Epithelial cell of proximal tubule (primary cell): ENCODE measurements at regions not wholly inside any gene's neighbourhood (a gene's known extent, or its start where the extent isn't known, plus 50 kb on each side); places are given as distances from the start of the nearest gene placed in this dataset.

Source experiments
- DNase-seq: peaks from one replicate; pipeline ENCODE4 v3.0.0-alpha.2; 2011; ENCODE audit warnings: low read depth
- H3K4me3 ChIP-seq: 2 replicates; pipeline ENCODE4 v1.5.1; 2011; ENCODE audit warnings: low read depth, mild to moderate bottlenecking, low read length
- CTCF ChIP-seq: conservative IDR thresholded peaks from 2 replicates; pipeline ENCODE4 v1.5.1; 2012; ENCODE audit warnings: low read depth, mild to moderate bottlenecking, low read length

GRCh38 chr17:77858291-77859034 is 100.0 kb upstream of the TNRC6C start:
- no peak for DNase-seq
- H3K4me3 ChIP-seq = no peak overlapping the region
- no peak for TF ChIP-seq CTCF

- no peak for TF ChIP-seq CTCF
- no peak for DNase-seq
- H3K4me3 ChIP-seq = no peak overlapping the region
Observed at GRCh38 chr17:77859035-77859810, 99.3 kb upstream of the TNRC6C start.

- no peak for DNase-seq
- H3K4me3 ChIP-seq = no peak overlapping the region
- no peak for TF ChIP-seq CTCF
Observed at GRCh38 chr17:77861133-77861695, 97.3 kb upstream of the TNRC6C start.

- H3K4me3 ChIP-seq = no peak overlapping the region
- no peak for TF ChIP-seq CTCF
- DNase-seq = no peak
Observed at GRCh38 chr17:77861981-77862645, 96.4 kb upstream of the TNRC6C start.

- DNase-seq = no peak
- H3K4me3 ChIP-seq = no peak overlapping the region
- TF ChIP-seq CTCF = no peak
Observed at GRCh38 chr17:77862890-77863813, 95.4 kb upstream of the TNRC6C start.

GRCh38 chr17:77863814-77864161 is 94.7 kb upstream of the TNRC6C start:
- DNase-seq = no peak
- TF ChIP-seq CTCF = no peak
- H3K4me3 ChIP-seq = no peak overlapping the region
